ENCODE measurements at regions not wholly inside any gene's neighbourhood (a gene's known extent, or its start where the extent isn't known, plus 50 kb on each side); places are given as distances from the start of the nearest gene placed in this dataset.

DNA sequence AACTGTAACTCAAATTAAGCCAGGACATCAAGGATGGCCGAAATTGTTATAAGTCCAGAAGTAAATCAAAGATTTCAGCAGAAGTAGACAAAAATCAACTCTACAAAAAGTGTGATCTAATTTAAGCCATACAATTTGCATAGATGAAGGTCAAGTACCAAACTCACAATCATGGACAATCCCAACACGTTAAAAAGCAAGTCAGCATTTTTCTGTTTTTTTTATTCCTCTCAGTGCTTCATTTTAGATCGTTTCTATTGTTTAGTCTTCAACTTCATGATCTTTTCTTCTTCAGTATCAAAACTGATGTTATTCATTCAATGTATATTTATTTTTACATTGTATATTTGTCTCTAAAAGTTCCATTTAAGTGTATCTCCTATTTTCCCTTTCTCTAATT lies 674.3 kb upstream of the PHF14 start:
- no peak for FAIRE-seq
- no peaks in the 10 kb centered on the region for H3K36me3 ChIP-seq (ENCODE audit: control insufficient read depth in 2 of 2, extremely low read depth in 1 of 2, insufficient read depth in 2 of 2, low read length in 2 of 2)
- no peaks in the 10 kb centered on the region for H3K9me3 ChIP-seq (ENCODE audit: control insufficient read depth, low read depth, low read length)
- dilution Hi-C loops (cut with MboI; ENCODE audit: extremely low pct_ligation_motif_present, low sequenced_read_pairs) = no loop called here
- H3K27me3 ChIP-seq (ENCODE audit: control insufficient read depth, extremely low read depth, insufficient read depth, low read length) = no peaks in the 10 kb centered on the region
- H3K79me2 ChIP-seq (ENCODE audit: control insufficient read depth, insufficient read depth, low read length) = no peaks in the 10 kb centered on the region
- H4K20me1 ChIP-seq (ENCODE audit: control insufficient read depth, extremely low read depth, insufficient read depth, low read length) = no peaks in the 10 kb centered on the region
- H3K4me1 ChIP-seq (ENCODE audit: control insufficient read depth, extremely low read depth, insufficient read depth, low read length) = no peaks in the 10 kb centered on the region
- TF ChIP-seq, protein P1, sequence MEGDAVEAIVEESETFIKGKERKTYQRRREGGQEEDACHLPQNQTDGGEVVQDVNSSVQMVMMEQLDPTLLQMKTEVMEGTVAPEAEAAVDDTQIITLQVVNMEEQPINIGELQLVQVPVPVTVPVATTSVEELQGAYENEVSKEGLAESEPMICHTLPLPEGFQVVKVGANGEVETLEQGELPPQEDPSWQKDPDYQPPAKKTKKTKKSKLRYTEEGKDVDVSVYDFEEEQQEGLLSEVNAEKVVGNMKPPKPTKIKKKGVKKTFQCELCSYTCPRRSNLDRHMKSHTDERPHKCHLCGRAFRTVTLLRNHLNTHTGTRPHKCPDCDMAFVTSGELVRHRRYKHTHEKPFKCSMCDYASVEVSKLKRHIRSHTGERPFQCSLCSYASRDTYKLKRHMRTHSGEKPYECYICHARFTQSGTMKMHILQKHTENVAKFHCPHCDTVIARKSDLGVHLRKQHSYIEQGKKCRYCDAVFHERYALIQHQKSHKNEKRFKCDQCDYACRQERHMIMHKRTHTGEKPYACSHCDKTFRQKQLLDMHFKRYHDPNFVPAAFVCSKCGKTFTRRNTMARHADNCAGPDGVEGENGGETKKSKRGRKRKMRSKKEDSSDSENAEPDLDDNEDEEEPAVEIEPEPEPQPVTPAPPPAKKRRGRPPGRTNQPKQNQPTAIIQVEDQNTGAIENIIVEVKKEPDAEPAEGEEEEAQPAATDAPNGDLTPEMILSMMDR (optimal IDR thresholded peaks at IDR 0.05 in 1 of 3, IDR thresholded peaks at IDR 0.05 in 1 of 3, conservative IDR thresholded peaks at IDR 0.05 in 1 of 3; ENCODE audit: extremely low read depth in 1 of 3, insufficient read depth in 2 of 3, low read length in 3 of 3) = no peak
- TF ChIP-seq EZH2 (IDR thresholded peaks at IDR 0.05; ENCODE audit: low read length) = no peak
- no peak overlapping the region for H3K4me2 ChIP-seq (ENCODE audit: control insufficient read depth, extremely low read depth, insufficient read depth, low read depth, low read length)
- no peak overlapping the region for H3K9ac ChIP-seq (ENCODE audit: control insufficient read depth, extremely low read depth, insufficient read depth, low read length)
- DNase-seq (ENCODE audit: low read depth, low spot score) = no peak
- no peaks in the 10 kb centered on the region for H3K9me1 ChIP-seq (ENCODE audit: control insufficient read depth, extremely low read depth, insufficient read depth, low read length)
- H3K27ac ChIP-seq (ENCODE audit: control insufficient read depth, insufficient read depth, low read length) = no peak overlapping the region
- H3K4me3 ChIP-seq (ENCODE audit: control insufficient read depth in 2 of 3, extremely low read depth in 1 of 3, insufficient read depth in 2 of 3, low read depth in 1 of 3, low read length in 3 of 3) = no peak overlapping the region
- no peak overlapping the region for H2AFZ ChIP-seq (ENCODE audit: control insufficient read depth, low read length)

DNA sequence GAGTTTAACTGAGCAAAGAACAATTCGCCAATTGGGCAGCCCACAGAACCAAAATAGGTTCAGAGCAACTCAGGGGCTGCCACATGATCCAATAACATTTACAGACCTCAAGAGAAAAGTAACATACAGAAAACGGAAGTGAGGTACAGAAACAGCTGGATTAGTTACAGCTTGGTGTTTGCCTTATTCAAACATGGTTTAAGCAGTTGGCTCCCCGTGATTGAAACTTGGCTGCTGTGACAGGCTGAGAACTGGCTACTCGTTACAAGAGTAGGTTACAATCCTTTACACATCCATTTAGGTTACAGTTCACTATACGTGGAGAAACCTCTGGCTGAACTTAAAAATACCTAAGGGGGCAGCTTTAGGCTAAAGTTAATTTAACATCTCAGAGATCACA lies 673.1 kb upstream of the PHF14 start:
- no peak overlapping the region for H3K27ac ChIP-seq (ENCODE audit: control insufficient read depth, insufficient read depth, low read length)
- DNase-seq (ENCODE audit: low read depth, low spot score) = no peak
- dilution Hi-C loops (cut with MboI; ENCODE audit: extremely low pct_ligation_motif_present, low sequenced_read_pairs) = no loop called here
- H3K36me3 ChIP-seq (ENCODE audit: control insufficient read depth in 2 of 2, extremely low read depth in 1 of 2, insufficient read depth in 2 of 2, low read length in 2 of 2) = no peaks in the 10 kb centered on the region
- no peak overlapping the region for H3K9ac ChIP-seq (ENCODE audit: control insufficient read depth, extremely low read depth, insufficient read depth, low read length)
- H3K27me3 ChIP-seq (ENCODE audit: control insufficient read depth, extremely low read depth, insufficient read depth, low read length) = no peaks in the 10 kb centered on the region
- no peaks in the 10 kb centered on the region for H3K9me3 ChIP-seq (ENCODE audit: control insufficient read depth, low read depth, low read length)
- no peaks in the 10 kb centered on the region for H3K9me1 ChIP-seq (ENCODE audit: control insufficient read depth, extremely low read depth, insufficient read depth, low read length)
- no peak for FAIRE-seq
- H3K79me2 ChIP-seq (ENCODE audit: control insufficient read depth, insufficient read depth, low read length) = no peaks in the 10 kb centered on the region
- H3K4me1 ChIP-seq (ENCODE audit: control insufficient read depth, extremely low read depth, insufficient read depth, low read length) = no peaks in the 10 kb centered on the region
- no peak overlapping the region for H3K4me3 ChIP-seq (ENCODE audit: control insufficient read depth in 2 of 3, extremely low read depth in 1 of 3, insufficient read depth in 2 of 3, low read depth in 1 of 3, low read length in 3 of 3)
- H3K4me2 ChIP-seq (ENCODE audit: control insufficient read depth, extremely low read depth, insufficient read depth, low read depth, low read length) = no peak overlapping the region
- H4K20me1 ChIP-seq (ENCODE audit: control insufficient read depth, extremely low read depth, insufficient read depth, low read length) = no peaks in the 10 kb centered on the region
- H2AFZ ChIP-seq (ENCODE audit: control insufficient read depth, low read length) = no peak overlapping the region
- TF ChIP-seq EZH2 (IDR thresholded peaks at IDR 0.05; ENCODE audit: low read length) = no peak

DNA sequence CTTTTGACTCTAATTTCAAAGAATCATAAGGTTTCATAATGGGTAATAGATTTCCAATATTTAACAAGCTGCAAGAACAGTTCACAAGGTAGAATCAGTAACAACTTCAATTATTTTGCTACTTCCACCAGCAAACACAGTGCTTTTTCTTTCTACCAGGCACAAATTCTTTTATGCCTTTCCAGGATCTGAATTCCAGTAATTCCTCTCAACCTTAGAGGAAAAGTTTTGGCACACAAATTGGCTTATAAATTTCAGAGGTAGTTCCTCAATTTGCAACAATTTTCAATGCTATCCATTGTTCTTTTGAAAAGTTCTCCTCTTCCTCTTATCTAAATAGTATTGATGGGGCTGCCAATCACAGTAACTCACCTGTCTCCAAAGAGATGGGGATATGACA lies 665.4 kb upstream of the PHF14 start:
- dilution Hi-C loops (cut with MboI; ENCODE audit: extremely low pct_ligation_motif_present, low sequenced_read_pairs) = no loop called here
- H3K4me2 ChIP-seq (ENCODE audit: control insufficient read depth, extremely low read depth, insufficient read depth, low read depth, low read length) = no peak overlapping the region

More for the DNA sequence above, 665.4 kb upstream of the PHF14 start:
- DNase-seq (ENCODE audit: low read depth, low spot score) (no peak), FAIRE-seq (no peak)
- Histone ChIP-seq H3K27ac (ENCODE audit: control insufficient read depth, insufficient read depth, low read length) (no peak overlapping the region), H3K4me3 (ENCODE audit: control insufficient read depth in 2 of 3, extremely low read depth in 1 of 3, insufficient read depth in 2 of 3, low read depth in 1 of 3, low read length in 3 of 3) (no peak overlapping the region), H3K27me3 (ENCODE audit: control insufficient read depth, extremely low read depth, insufficient read depth, low read length) (no peaks in the 10 kb centered on the region), H3K9me3 (ENCODE audit: control insufficient read depth, low read depth, low read length) (no peaks in the 10 kb centered on the region), H3K79me2 (ENCODE audit: control insufficient read depth, insufficient read depth, low read length) (no peaks in the 10 kb centered on the region), H3K36me3 (ENCODE audit: control insufficient read depth in 2 of 2, extremely low read depth in 1 of 2, insufficient read depth in 2 of 2, low read length in 2 of 2) (no peaks in the 10 kb centered on the region), H4K20me1 (ENCODE audit: control insufficient read depth, extremely low read depth, insufficient read depth, low read length) (no peaks in the 10 kb centered on the region), H2AFZ (ENCODE audit: control insufficient read depth, low read length) (no peak overlapping the region), H3K4me1 (ENCODE audit: control insufficient read depth, extremely low read depth, insufficient read depth, low read length) (no peaks in the 10 kb centered on the region), H3K9ac (ENCODE audit: control insufficient read depth, extremely low read depth, insufficient read depth, low read length) (no peak overlapping the region), H3K9me1 (ENCODE audit: control insufficient read depth, extremely low read depth, insufficient read depth, low read length) (no peaks in the 10 kb centered on the region)
- TF ChIP-seq EZH2 (IDR thresholded peaks at IDR 0.05; ENCODE audit: low read length) = no peak
- TF ChIP-seq, protein P1 (optimal IDR thresholded peaks at IDR 0.05 in 1 of 3, IDR thresholded peaks at IDR 0.05 in 1 of 3, conservative IDR thresholded peaks at IDR 0.05 in 1 of 3; ENCODE audit: extremely low read depth in 1 of 3, insufficient read depth in 2 of 3, low read length in 3 of 3) = no peak

All from keratinocyte (primary cell).